TTC549 (cell line): ENCODE measurements at regions not wholly inside any gene's neighbourhood (a gene's known extent, or its start where the extent isn't known, plus 50 kb on each side); places are given as distances from the start of the nearest gene placed in this dataset.
"Not testable (repeated sequence)": the region's sequence is repeated elsewhere in the genome, so short reads cannot be mapped to it uniquely, and the experiment has no call there.

ENCODE experiments used
- FAIRE-seq: peaks from 2 replicates; lab custom pipeline; 2012; peaks lifted over from hg19 to GRCh38; lab: Jason Lieb, UNC

DNA sequence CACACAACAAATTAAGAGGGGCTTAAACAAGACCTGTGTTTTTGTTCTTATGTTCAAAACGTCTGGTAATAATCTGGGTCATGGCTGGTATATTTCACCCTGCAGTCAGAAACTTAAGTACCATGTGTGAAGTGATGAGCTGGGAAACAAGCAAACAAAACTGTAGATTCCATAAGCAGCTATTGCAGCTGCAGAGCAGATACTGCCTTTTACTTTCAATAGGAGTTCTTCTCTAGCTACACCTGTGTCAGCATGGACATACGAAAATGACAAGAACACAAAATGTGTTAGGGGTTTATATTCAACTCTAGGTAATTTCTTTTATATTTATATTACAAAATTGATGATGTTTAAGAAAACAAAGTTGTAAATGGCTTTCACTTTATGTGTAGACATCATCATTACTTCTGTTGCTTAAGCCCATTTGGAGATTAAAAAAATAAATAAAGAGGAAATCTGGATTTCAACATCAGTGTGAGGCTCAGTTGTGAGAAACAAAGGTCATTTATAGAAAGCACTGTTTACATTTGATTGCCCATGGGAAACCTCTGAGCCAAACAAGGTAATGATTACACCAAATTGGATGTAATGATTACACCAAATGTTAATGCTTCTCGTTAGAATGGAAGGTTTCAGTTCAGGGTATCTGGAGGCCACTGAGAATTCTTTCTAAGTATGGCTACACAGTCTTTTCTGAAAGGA lies 451.0 kb upstream of the SLC10A2 start:
- FAIRE-seq: no peak

DNA sequence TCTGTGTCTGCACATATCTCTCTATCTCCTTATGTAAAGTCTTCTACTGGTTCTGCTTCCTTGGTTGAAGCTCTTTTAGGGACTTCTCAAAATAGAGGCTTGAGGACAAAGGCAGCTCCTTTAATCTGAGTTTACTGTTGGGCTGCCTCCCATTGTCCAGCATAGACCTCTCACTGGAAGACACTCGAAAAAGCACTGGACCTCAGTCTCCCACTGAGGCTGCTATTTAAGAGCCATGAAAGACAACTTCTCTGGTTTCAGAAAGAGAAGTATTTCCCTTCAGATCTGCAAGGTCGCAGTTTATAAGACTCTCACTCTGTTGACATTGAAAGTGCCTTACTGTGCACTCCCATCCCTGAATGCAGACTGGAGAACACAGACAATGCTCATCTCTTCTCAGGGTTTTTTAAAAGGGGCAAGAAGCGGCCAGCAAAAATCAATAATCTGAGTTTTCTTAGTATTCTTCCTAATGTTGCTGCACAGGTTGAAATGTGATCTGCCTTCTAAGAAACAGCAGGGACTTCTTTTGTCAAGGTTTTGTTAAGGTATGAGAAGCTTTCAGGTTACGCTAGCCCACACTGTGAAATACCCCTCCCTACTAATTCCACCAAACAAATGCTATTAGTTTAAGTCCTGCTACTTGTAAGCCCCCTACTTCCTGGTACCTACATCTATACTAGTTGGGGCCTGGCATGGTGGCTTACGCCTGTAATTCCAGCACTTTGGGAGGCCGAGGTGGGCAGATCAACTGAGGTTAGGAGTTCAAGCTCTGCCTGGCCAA lies 450.0 kb upstream of the SLC10A2 start:
- FAIRE-seq: no peak

GRCh38 chr13:103515410-103515809 lies 449.2 kb upstream of the SLC10A2 start:
- FAIRE-seq: no peak

DNA sequence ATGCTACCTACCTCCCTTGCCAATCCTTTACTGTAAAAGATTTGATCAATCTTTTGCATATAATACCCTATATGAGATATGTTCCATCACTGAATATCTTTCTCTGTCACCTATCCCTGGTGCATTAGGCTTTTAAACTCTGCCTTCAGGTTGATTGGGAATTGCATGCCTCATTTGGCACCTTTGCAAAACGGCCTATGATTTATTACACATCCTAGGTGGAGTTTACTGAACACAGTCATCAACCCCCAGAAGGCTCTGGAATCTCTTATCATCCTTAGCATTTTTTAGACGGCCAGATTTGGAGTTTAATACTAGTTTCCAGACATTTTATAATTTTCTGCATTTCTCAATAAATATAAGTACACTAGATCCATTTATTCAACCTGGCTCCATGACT lies 448.4 kb upstream of the SLC10A2 start:
- no peak for FAIRE-seq

DNA sequence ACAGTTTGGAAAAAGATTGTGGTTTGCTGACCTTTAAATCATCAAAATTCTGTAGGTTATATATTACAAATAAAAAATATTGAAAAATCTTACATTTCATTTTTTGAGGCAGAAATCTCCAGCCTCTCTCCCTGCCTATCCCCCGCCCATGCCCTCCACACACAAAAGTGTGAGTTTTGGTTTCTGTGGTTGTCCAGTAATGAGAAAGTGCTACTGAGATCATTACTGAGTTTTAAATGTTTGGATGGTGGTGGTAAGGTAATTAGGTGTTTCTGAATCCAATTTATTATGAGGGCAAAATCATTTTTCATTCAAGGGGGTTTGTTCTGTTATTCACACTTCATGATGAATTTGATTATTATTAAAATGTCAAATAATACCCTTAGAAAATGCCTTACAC lies 448.0 kb upstream of the SLC10A2 start:
- FAIRE-seq: no peak

GRCh38 chr13:103510007-103510535 lies 443.9 kb upstream of the SLC10A2 start:
- no peak for FAIRE-seq

- FAIRE-seq: no peak
Observed at GRCh38 chr13:103497404-103497803, 431.2 kb upstream of the SLC10A2 start.

GRCh38 chr13:103487841-103488240 lies 421.6 kb upstream of the SLC10A2 start:
- no peak for FAIRE-seq

DNA sequence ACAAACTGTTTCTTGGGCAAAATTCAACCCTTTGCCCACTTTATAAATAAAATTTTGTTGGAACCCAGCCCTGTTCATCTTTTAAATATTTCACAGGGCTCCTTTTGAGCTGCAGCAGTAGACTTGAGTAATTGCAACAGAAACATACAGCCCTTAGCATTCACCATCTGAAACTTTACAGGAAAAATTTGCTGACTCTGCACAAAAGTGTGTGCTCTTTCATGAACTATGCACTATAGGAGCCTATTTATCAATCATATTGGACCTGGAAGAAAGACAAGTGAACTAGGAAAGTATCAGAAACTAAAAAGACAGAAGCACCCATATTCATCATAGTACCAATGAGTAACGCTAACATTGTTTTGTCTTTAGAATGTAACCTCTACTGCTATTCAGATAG lies 406.9 kb upstream of the SLC10A2 start:
- FAIRE-seq: no peak

DNA sequence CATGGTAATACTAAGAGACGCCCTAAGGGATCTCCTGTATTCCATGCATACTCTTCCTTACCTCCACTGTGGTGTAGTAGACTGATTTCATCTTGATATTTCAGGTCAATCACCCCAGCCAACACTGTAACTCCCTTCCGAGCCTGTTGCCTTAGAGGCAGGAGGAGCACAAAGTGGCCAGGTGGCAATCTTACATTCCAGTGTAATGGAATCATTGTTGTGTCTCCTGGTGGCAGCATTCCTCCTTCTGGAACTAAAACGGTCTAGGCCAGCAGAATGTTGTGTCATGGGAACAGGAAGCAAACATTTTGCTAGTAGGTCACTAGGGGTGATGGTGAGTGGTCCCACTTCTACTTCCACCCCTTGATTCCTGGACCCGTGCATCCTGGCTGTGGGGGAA lies 405.7 kb upstream of the SLC10A2 start:
- no peak for FAIRE-seq

DNA sequence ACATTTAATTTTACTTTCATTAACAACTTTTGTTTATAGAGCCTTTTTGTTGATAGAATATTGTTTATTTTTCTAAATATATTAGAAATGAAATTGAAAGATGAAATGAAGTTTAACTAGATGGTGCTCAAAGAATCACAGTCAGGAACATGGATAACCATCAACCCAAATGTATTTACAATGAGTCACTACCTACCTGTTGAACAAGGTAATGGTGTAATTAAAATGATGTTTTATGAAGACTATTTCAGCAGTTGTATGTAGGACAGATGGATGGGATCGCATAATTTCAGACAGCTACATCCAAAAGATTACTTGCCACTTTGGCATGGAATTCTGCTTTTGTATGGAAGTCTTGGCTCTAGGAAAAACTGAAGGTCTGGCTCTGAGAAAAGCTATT lies 403.6 kb upstream of the SLC10A2 start:
- no peak for FAIRE-seq

GRCh38 chr13:103466761-103467160 lies 400.5 kb upstream of the SLC10A2 start:
- FAIRE-seq: no peak

DNA sequence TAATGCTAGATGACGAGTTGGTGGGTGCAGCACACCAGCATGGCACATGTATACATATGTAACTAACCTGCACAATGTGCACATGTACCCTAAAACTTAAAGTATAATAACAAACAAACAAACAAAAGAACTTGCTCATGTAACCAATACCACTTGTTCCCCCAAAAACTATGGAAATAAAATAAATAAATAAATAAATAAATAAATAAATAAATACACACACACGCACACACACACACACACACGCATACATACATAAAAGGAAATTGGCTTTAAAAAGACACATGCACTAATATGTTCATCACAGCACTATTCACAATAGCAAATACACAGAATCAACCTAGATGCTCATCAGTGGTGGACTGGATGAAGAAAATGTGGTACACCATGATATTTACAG lies 394.0 kb upstream of the SLC10A2 start:
- not testable (repeated sequence) for FAIRE-seq

DNA sequence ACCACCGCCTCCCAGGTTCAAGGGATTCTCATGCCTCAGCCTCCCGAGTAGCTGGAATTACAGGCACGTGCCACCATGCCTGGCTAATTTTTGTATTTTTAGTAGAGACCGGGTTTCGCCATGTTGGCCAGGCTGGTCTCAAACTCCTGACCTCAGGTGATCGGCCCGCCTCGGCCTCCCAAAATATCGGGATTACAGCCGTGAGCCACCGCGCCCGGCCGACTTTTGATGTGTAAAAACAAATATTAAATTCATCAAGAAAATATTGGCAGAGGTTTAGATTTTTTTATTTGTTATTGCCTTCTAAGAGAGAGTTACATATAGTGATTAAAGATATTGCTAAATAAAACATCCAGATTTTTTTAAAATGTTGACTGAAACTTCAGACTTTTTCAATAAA lies 390.8 kb upstream of the SLC10A2 start:
- FAIRE-seq: not testable (repeated sequence)

GRCh38 chr13:103451656-103452055 lies 385.4 kb upstream of the SLC10A2 start:
- FAIRE-seq: no peak

DNA sequence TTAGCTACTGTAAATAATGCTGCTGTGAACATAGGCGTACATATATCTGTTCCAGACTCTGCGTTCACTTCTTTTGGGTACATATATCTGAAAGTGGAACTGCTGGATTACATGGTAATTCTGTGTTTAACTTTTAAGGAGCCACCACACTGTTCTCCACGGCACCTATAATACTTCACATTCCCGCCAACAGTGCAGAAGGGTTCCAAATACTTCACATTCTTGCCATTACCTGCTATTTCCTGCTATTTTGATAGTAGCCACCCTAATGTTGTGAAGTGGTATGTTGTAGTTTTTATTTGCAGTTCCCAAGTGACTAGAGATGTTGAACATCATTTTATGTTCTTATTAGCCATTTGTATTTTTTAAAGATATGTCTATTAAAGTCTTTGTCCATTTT lies 377.4 kb upstream of the SLC10A2 start:
- no peak for FAIRE-seq

- no peak for FAIRE-seq
Observed at GRCh38 chr13:103437651-103438050, 371.4 kb upstream of the SLC10A2 start.

DNA sequence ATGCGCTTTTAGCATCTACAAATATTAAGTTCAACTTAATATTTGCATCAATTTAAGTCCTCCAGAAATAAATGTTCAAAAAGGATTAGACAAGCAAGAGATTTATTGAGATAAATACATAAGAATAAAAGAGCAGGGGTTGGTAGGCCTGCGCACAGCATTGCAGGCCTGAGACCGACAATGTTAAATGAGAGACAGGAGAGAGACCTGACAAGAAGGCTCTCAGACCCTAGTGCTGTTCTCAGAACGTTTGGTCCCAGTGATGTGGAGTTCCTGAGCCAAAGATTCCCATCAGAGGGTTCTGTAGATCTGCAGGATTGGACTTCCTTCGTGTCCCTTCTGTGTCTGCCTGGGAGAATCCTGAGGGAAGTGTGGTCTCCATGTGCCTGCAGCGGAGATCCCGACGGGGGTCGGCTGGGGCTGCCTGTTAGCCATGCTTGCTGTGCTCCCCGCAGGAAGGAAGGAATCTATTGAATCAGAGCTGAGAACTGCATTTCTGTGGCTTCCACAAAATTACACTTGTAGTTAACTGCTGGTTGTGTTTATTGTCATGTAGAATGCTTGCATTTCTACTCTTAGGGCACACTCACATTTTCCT lies 369.9 kb upstream of the SLC10A2 start:
- no peak for FAIRE-seq

DNA sequence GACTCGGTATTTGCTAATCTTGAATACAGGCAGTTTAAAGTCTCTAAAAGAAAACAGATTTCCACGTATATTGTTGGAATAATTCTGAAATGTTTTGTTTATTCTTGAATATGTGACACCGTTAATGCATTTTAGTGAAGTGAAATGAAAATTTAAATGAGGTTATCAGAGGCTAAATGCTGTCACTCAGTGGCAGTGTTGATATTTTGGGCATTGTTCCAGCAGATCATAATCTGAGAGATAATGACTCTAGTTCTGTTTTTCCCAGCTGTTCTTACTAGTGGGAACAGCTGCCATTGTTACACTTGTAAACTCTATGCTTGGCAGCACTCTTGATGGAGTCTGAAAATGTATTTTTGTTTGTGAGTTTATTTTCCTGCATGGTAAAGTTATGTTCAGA lies 365.6 kb upstream of the SLC10A2 start:
- no peak for FAIRE-seq

GRCh38 chr13:103430368-103430767 lies 364.2 kb upstream of the SLC10A2 start:
- FAIRE-seq: no peak

DNA sequence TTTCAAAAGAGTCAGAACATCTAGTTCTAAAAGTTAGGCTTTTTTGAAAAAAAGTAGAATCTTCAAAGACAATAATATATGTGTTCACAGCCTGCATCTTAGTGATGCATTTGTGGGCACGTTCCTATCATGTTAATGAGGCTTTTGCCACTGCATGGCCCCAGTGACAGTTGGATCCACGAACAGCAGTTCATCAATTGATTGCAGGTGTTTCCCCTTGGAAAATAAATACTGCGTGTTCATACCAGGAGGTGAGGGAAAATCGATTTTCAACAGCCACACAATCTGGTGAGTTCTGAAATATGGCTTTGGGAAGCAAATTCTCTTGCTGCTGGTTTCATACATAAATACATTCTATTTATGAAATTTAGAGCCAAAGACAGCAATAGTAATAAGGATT lies 343.8 kb upstream of the SLC10A2 start:
- FAIRE-seq: no peak

- FAIRE-seq: no peak
Observed at GRCh38 chr13:103406967-103407366, 340.8 kb upstream of the SLC10A2 start.

- no peak for FAIRE-seq
Observed at GRCh38 chr13:103405297-103405696, 339.1 kb upstream of the SLC10A2 start.
